Neuronal stem cell (in vitro differentiated cells): ENCODE measurements at regions not wholly inside any gene's neighbourhood (a gene's known extent, or its start where the extent isn't known, plus 50 kb on each side); places are given as distances from the start of the nearest gene placed in this dataset.

Experiments used
- DNase-seq: peaks from one replicate; pipeline ENCODE4 v3.0.0-alpha.2; 2013; ENCODE audit warnings: low spot score
- H2AFZ ChIP-seq: one replicate; pipeline ENCODE4 v1.6.1; 2013; ENCODE audit warnings: mild to moderate bottlenecking, low read length, inconsistent platforms
- H2AK5ac ChIP-seq: 2 replicates; pipeline ENCODE4 v1.6.1; 2013; ENCODE audit warnings: low read depth, mild to moderate bottlenecking, inconsistent platforms, low read length, moderate library complexity, mixed read lengths
- H2BK120ac ChIP-seq: 2 replicates; pipeline ENCODE4 v1.6.1; 2013; ENCODE audit warnings: low read depth, mild to moderate bottlenecking, inconsistent platforms, low read length, moderate library complexity, mixed read lengths
- H2BK12ac ChIP-seq: one replicate; pipeline ENCODE4 v1.6.1; 2013; ENCODE audit warnings: low read length, inconsistent platforms
- H2BK15ac ChIP-seq: 2 replicates; pipeline ENCODE4 v1.6.1; 2013; ENCODE audit warnings: mild to moderate bottlenecking, low read length, inconsistent platforms, mixed read lengths
- H2BK5ac ChIP-seq: one replicate; pipeline ENCODE4 v1.6.1; 2013; ENCODE audit warnings: inconsistent platforms, mild to moderate bottlenecking, low read length, moderate library complexity
- H3K14ac ChIP-seq: one replicate; pipeline ENCODE4 v1.6.1; 2013; ENCODE audit warnings: low read length, inconsistent platforms
- H3K18ac ChIP-seq: 2 replicates; pipeline ENCODE4 v1.6.1; 2013; ENCODE audit warnings: low read length, inconsistent platforms
- H3K23ac ChIP-seq: 2 replicates; pipeline ENCODE4 v1.6.1; 2013; ENCODE audit warnings: low read depth, mild to moderate bottlenecking, mixed read lengths, low read length, inconsistent platforms; ENCODE audit not compliant: poor library complexity
- H3K27ac ChIP-seq: replicated peaks from 3 replicates; pipeline ENCODE4 v1.5.1; 2013; ENCODE audit warnings: low read length, inconsistent platforms
- H3K27me3 ChIP-seq, 3 experiments: 2 replicates each; pipeline ENCODE4 v1.6.1; 2013; ENCODE audit warnings: low read length in 3 of 3, mild to moderate bottlenecking in 2 of 3, inconsistent platforms in 1 of 3, low read depth in 1 of 3, mixed read lengths in 1 of 3, moderate library complexity in 1 of 3; ENCODE audit not compliant: control insufficient read depth in 3 of 3, insufficient read depth in 3 of 3
- H3K36me3 ChIP-seq, 2 donors: replicated peaks in 1 of 2; 2 replicates each; pipeline ENCODE4 v1.6.1; 2013; ENCODE audit warnings: low read length in 2 of 2; ENCODE audit not compliant: control insufficient read depth in 2 of 2, insufficient read depth in 2 of 2
- H3K4ac ChIP-seq: 2 replicates; pipeline ENCODE4 v1.6.1; 2013; ENCODE audit warnings: inconsistent platforms, mild to moderate bottlenecking, low read length, moderate library complexity
- H3K4me1 ChIP-seq, 2 donors: 1 replicate in 1 of 2; 2 replicates in 1 of 2; pipeline ENCODE4 v1.6.1; 2013; ENCODE audit warnings: low read length in 2 of 2, low read depth in 1 of 2; ENCODE audit not compliant: control insufficient read depth in 2 of 2, insufficient read depth in 1 of 2
- H3K4me2 ChIP-seq: one replicate; pipeline ENCODE4 v1.6.1; 2013; ENCODE audit warnings: mild to moderate bottlenecking, low read length, inconsistent platforms; ENCODE audit not compliant: insufficient read depth, poor library complexity, severe bottlenecking
- H3K4me3 ChIP-seq, 2 donors: 2 replicates each; pipeline ENCODE4 v1.5.1; 2013; ENCODE audit warnings: low read length in 2 of 2, mild to moderate bottlenecking in 2 of 2, inconsistent platforms in 1 of 2, moderate library complexity in 1 of 2
- H3K79me1 ChIP-seq: one replicate; pipeline ENCODE4 v1.6.1; 2013; ENCODE audit warnings: low read depth, mild to moderate bottlenecking, inconsistent platforms, low read length, moderate library complexity
- H3K9ac ChIP-seq: one replicate; pipeline ENCODE4 v1.6.1; 2013; ENCODE audit warnings: mild to moderate bottlenecking, low read depth, low read length, inconsistent platforms; ENCODE audit not compliant: poor library complexity
- H3K9me3 ChIP-seq, 2 donors: replicated peaks in 1 of 2; 2 replicates each; pipeline versions ENCODE3 to v1.6.1; 2013; ENCODE audit warnings: low read length in 2 of 2, mild to moderate bottlenecking in 2 of 2, inconsistent platforms in 1 of 2, low read depth in 1 of 2, mixed read lengths in 1 of 2, moderate library complexity in 1 of 2; ENCODE audit not compliant: control insufficient read depth in 2 of 2, insufficient read depth in 1 of 2
- H4K8ac ChIP-seq: one replicate; pipeline ENCODE4 v1.6.1; 2013; ENCODE audit warnings: low read depth, mild to moderate bottlenecking, inconsistent platforms, low read length, moderate library complexity
- H4K91ac ChIP-seq: one replicate; pipeline ENCODE4 v1.6.1; 2013; ENCODE audit warnings: low read length, low read depth, mild to moderate bottlenecking, inconsistent platforms; ENCODE audit not compliant: poor library complexity
- WGBS, 2 donors: extraction: QIAGEN DNeasy Blood & Tissue Kit; methylation state at CpG; one replicate each; pipeline ENCODE4 v1.1.7; 2013; ENCODE audit warnings: missing lambda C conversion rate in 2 of 2, mixed read lengths in 1 of 2; ENCODE audit not compliant: insufficient read length in 2 of 2, insufficient replicate concordance in 1 of 2; ENCODE audit errors: extremely low coverage in 2 of 2; 5-methylcytosine and 5-hydroxymethylcytosine counted together

GRCh38 chr18:54752185-54752584, 76.1 kb upstream of the RAB27B start:
- H3K27me3 ChIP-seq, result no peaks in the 10 kb centered on the region
- no peak overlapping the region for H4K91ac ChIP-seq
- H2BK120ac ChIP-seq, result no peak overlapping the region
- H3K23ac ChIP-seq, result no peak overlapping the region
- H2AFZ ChIP-seq, result no peak overlapping the region
- no peaks in the 10 kb centered on the region for H3K36me3 ChIP-seq
- H3K9ac ChIP-seq, result no peak overlapping the region
- H2BK12ac ChIP-seq, result no peak overlapping the region
- no peak overlapping the region for H3K4ac ChIP-seq
- no peak overlapping the region for H3K27ac ChIP-seq
- no peak overlapping the region for H3K4me3 ChIP-seq
- no peak overlapping the region for H2AK5ac ChIP-seq
- no peaks in the 10 kb centered on the region for H3K79me1 ChIP-seq
- H3K4me1 ChIP-seq, result no peaks in the 10 kb centered on the region
- DNase-seq, result no peak
- H3K4me2 ChIP-seq, result no peak overlapping the region
- H3K14ac ChIP-seq, result no peak overlapping the region
- no peak overlapping the region for H4K8ac ChIP-seq
- WGBS, 2 donors, result no CpG with 5 or more reads among the region's 3 CpGs
- no peaks in the 10 kb centered on the region for H3K9me3 ChIP-seq
- no peak overlapping the region for H2BK5ac ChIP-seq
- no peak overlapping the region for H3K18ac ChIP-seq
- H2BK15ac ChIP-seq, result no peak overlapping the region

- Histone ChIP-seq H2BK12ac (no peak overlapping the region), H3K14ac (no peak overlapping the region), H2BK5ac (no peak overlapping the region), H3K9ac (no peak overlapping the region), H3K4me1 (no peaks in the 10 kb centered on the region), H4K8ac (no peak overlapping the region), H3K36me3 (no peaks in the 10 kb centered on the region), H3K79me1 (no peaks in the 10 kb centered on the region), H3K4me3 (no peak overlapping the region), H3K9me3 (peaks cover 0 to 3% of the 10 kb centered on the region in 2 donors), H3K23ac (no peak overlapping the region), H3K27ac (no peak overlapping the region), H2AFZ (no peak overlapping the region), H2AK5ac (no peak overlapping the region), H3K27me3 (no peaks in the 10 kb centered on the region), H3K18ac (no peak overlapping the region), H4K91ac (no peak overlapping the region), H2BK120ac (no peak overlapping the region), H3K4ac (no peak overlapping the region), H3K4me2 (no peak overlapping the region), H2BK15ac (no peak overlapping the region)
- DNase-seq, result no peak
Measured at GRCh38 chr18:54755456-54755855, 72.8 kb upstream of the RAB27B start.

DNA sequence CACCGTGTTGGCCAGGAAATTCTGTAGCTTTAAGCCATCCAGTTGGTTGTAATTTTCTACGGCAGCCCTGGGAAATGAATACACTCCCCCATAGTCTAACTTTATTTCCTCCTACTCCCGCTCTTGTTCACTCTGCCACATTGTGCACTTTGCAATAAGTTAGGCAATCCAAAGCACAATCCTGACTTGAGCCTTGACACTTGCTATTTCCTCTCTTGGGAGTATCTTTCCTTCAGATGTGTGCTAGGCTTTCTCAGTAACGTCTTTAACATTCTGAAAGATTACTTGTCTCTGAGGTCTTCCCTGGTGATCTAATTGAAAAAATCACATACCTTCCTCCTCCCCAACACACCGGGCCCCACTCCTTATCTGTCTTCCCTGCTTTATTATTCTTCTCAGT, 65.9 kb upstream of the RAB27B start:
- H3K27me3 ChIP-seq, result no peaks in the 10 kb centered on the region
- H4K91ac ChIP-seq, result no peak overlapping the region
- WGBS, 2 donors, result no CpG with 5 or more reads among the region's 5 CpGs
- no peak overlapping the region for H3K18ac ChIP-seq
- H2BK120ac ChIP-seq, result no peak overlapping the region
- H3K36me3 ChIP-seq, result no peaks in the 10 kb centered on the region
- no peak overlapping the region for H3K27ac ChIP-seq
- no peaks in the 10 kb centered on the region for H3K79me1 ChIP-seq
- no peak overlapping the region for H3K4me2 ChIP-seq
- no peak overlapping the region for H4K8ac ChIP-seq
- H2BK12ac ChIP-seq, result no peak overlapping the region
- H2BK15ac ChIP-seq, result no peak overlapping the region
- no peak overlapping the region for H3K9ac ChIP-seq
- H3K4me1 ChIP-seq, result no peaks in the 10 kb centered on the region
- H2AK5ac ChIP-seq, result no peak overlapping the region
- H3K4me3 ChIP-seq, result no peak overlapping the region
- no peak overlapping the region for H2AFZ ChIP-seq
- no peak for DNase-seq
- no peak overlapping the region for H3K4ac ChIP-seq
- no peak overlapping the region for H3K23ac ChIP-seq
- no peak overlapping the region for H3K14ac ChIP-seq
- no peak overlapping the region for H2BK5ac ChIP-seq
- H3K9me3 ChIP-seq, result peaks cover 0 to 3% of the 10 kb centered on the region in 2 donors

DNA sequence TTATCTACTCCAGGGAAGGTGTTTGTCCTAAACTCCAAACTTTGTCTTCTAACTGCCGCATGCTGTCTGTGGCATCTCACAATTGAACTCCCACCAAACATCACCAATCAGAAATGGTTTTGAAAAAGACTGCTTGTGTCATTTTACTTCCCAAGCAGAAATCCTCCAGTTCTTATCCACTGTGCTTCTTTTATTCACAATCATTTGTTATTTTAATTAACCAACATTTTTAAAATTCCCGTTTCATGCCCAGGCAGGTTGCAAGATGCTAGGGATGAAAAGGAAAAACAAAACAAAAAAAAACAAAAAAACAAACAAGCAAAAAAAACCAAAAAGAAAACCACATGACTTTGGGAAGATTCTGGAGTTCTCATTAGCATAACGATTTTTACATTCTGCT, 63.5 kb upstream of the RAB27B start:
- H3K4me3 ChIP-seq, result no peak overlapping the region
- H3K14ac ChIP-seq, result no peak overlapping the region
- H3K18ac ChIP-seq, result no peak overlapping the region
- no peak overlapping the region for H2BK120ac ChIP-seq
- H3K4me1 ChIP-seq, result no peaks in the 10 kb centered on the region
- no peak overlapping the region for H2BK12ac ChIP-seq
- H4K8ac ChIP-seq, result no peak overlapping the region
- no peak overlapping the region for H2AFZ ChIP-seq
- no peak overlapping the region for H3K9ac ChIP-seq
- no peak for DNase-seq
- H3K9me3 ChIP-seq, result no peaks in the 10 kb centered on the region
- H3K79me1 ChIP-seq, result no peaks in the 10 kb centered on the region
- no peak overlapping the region for H2AK5ac ChIP-seq
- no peak overlapping the region for H2BK5ac ChIP-seq
- H3K4ac ChIP-seq, result no peak overlapping the region
- H3K4me2 ChIP-seq, result no peak overlapping the region
- WGBS, 2 donors, result no CpG with 5 or more reads among the region's 3 CpGs
- H2BK15ac ChIP-seq, result no peak overlapping the region
- H3K27ac ChIP-seq, result no peak overlapping the region
- no peak overlapping the region for H3K23ac ChIP-seq
- no peaks in the 10 kb centered on the region for H3K27me3 ChIP-seq
- no peaks in the 10 kb centered on the region for H3K36me3 ChIP-seq
- H4K91ac ChIP-seq, result no peak overlapping the region
